OCI-LY7 (cell line): ENCODE measurements at regions not wholly inside any gene's neighbourhood (a gene's known extent, or its start where the extent isn't known, plus 50 kb on each side); places are given as distances from the start of the nearest gene placed in this dataset.

Source experiments
- BruUV-seq: library from RNA; stranded (reverse); fragments of 400-500 nt; replicated peaks from 2 replicates; lab custom pipeline; 2021; lab: Mats Ljungman, UMichigan
- CTCF ChIA-PET: fragments of 300-600 bp; sonication (Branson Sonifier 250); formaldehyde crosslinking; loops from one replicate; lab custom pipeline; 2022; ENCODE audit warnings: antibody characterized with exemption; ENCODE audit not compliant: unreplicated experiment; lab: Charles Lee
- POLR2A ChIA-PET: fragments of 300-600 bp; sonication (Branson Sonifier 250); formaldehyde crosslinking; loops from one replicate; lab custom pipeline; 2022; ENCODE audit warnings: antibody characterized with exemption; lab: Charles Lee
- DNase-seq: peaks from one replicate; pipeline ENCODE4 v3.0.0-alpha.2; 2015; ENCODE audit warnings: low spot score
- H2AFZ ChIP-seq: fragments of 200-600 bp; sonication (generic), shearing (Covaris generic); 2 replicates; pipeline ENCODE4 v1.6.1; 2014; ENCODE audit warnings: mild to moderate bottlenecking, antibody characterized with exemption, low read length, moderate library complexity
- H3K27ac ChIP-seq: fragments of 200-600 bp; sonication (generic); 2 replicates; pipeline ENCODE4 v1.5.1; 2014; ENCODE audit warnings: mixed run types, low read depth, mild to moderate bottlenecking, moderate library complexity, low read length, inconsistent platforms; ENCODE audit not compliant: poor library complexity, severe bottlenecking
- H3K36me3 ChIP-seq: fragments of 200-600 bp; sonication (generic); 2 replicates; pipeline ENCODE4 v1.6.1; 2014; ENCODE audit warnings: mild to moderate bottlenecking, antibody characterized with exemption, low read length, moderate library complexity, mixed read lengths; ENCODE audit not compliant: insufficient read depth
- H3K4me1 ChIP-seq: fragments of 200-600 bp; sonication (generic); 2 replicates; pipeline ENCODE4 v1.5.1; 2014; ENCODE audit warnings: mild to moderate bottlenecking, low read length; ENCODE audit not compliant: insufficient read depth, poor library complexity, severe bottlenecking
- H3K4me2 ChIP-seq: fragments of 200-600 bp; sonication (generic); 2 replicates; pipeline ENCODE4 v1.6.1; 2014; ENCODE audit warnings: mild to moderate bottlenecking, low read length
- H3K4me3 ChIP-seq: fragments of 200-600 bp; sonication (generic); 2 replicates; pipeline ENCODE4 v1.5.1; 2014; ENCODE audit warnings: mild to moderate bottlenecking, low read depth, low read length; ENCODE audit not compliant: poor library complexity, severe bottlenecking
- H3K79me2 ChIP-seq: fragments of 200-600 bp; sonication (generic); 2 replicates; pipeline ENCODE4 v1.6.1; 2016; ENCODE audit warnings: low read depth, mild to moderate bottlenecking, low read length, moderate library complexity, mixed read lengths; ENCODE audit not compliant: insufficient read depth
- H3K9me2 ChIP-seq: fragments of 200-600 bp; sonication (generic); 2 replicates; pipeline ENCODE4 v1.6.1; 2016; ENCODE audit warnings: mild to moderate bottlenecking, low read length, mixed read lengths; ENCODE audit not compliant: insufficient read depth
- H3K9me3 ChIP-seq: fragments of 200-600 bp; sonication (generic); 2 replicates; pipeline ENCODE4 v1.6.1; 2014; ENCODE audit warnings: mild to moderate bottlenecking, mixed run types, low read length, mixed read lengths
- H4K20me1 ChIP-seq: fragments of 200-600 bp; sonication (generic); 2 replicates; pipeline ENCODE4 v1.6.1; 2014; ENCODE audit warnings: mild to moderate bottlenecking, antibody characterized with exemption, low read length, moderate library complexity, mixed read lengths; ENCODE audit not compliant: insufficient read depth
- EZH2phosphoT487 ChIP-seq: fragments of 200-600 bp; sonication (generic); IDR thresholded peaks from 2 replicates; pipeline ENCODE4 v1.6.1; 2018; ENCODE audit warnings: low read depth, borderline replicate concordance, mild to moderate bottlenecking, mixed run types, antibody characterized with exemption, low read length, moderate library complexity, mixed read lengths
- intact Hi-C: fragments of 100-400 bp; cut with micrococcal nuclease; formaldehyde crosslinking; loops from one replicate; pipeline ENCODE4 v1.10.0; 2022; ENCODE audit not compliant: unreplicated experiment
- TF ChIP-seq, protein P1 (sequence below): fragments of 200-600 bp; sonication (generic); conservative IDR thresholded peaks from 2 replicates; pipeline ENCODE4 v1.5.1; 2014; ENCODE audit warnings: mild to moderate bottlenecking, antibody characterized with exemption, low read length, moderate library complexity, mixed read lengths

GRCh38 chr5:159576902-159577301, 246.6 kb upstream of the IL12B start:
- Histone ChIP-seq H3K4me1 (no peaks in the 10 kb centered on the region), H3K79me2 (no peaks in the 10 kb centered on the region), H3K9me3 (no peaks in the 10 kb centered on the region), H2AFZ (no peak overlapping the region), H3K4me3 (no peak overlapping the region), H3K27ac (no peak overlapping the region), H3K9me2 (no peaks in the 10 kb centered on the region), H4K20me1 (no peaks in the 10 kb centered on the region), H3K4me2 (no peak overlapping the region), H3K36me3 (no peaks in the 10 kb centered on the region)
- BruUV-seq = no TSS peak
- ChIA-PET POLR2A (no interaction called here), CTCF (no interaction called here)
- DNase-seq = no peak
- intact Hi-C loops = no loop called here
- TF ChIP-seq EZH2phosphoT487 = no peak
- TF ChIP-seq, protein P1, sequence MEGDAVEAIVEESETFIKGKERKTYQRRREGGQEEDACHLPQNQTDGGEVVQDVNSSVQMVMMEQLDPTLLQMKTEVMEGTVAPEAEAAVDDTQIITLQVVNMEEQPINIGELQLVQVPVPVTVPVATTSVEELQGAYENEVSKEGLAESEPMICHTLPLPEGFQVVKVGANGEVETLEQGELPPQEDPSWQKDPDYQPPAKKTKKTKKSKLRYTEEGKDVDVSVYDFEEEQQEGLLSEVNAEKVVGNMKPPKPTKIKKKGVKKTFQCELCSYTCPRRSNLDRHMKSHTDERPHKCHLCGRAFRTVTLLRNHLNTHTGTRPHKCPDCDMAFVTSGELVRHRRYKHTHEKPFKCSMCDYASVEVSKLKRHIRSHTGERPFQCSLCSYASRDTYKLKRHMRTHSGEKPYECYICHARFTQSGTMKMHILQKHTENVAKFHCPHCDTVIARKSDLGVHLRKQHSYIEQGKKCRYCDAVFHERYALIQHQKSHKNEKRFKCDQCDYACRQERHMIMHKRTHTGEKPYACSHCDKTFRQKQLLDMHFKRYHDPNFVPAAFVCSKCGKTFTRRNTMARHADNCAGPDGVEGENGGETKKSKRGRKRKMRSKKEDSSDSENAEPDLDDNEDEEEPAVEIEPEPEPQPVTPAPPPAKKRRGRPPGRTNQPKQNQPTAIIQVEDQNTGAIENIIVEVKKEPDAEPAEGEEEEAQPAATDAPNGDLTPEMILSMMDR = no peak

GRCh38 chr5:159581502-159582249, 251.4 kb upstream of the IL12B start:
- DNase-seq = no peak
- no peaks in the 10 kb centered on the region for H4K20me1 ChIP-seq
- no peak overlapping the region for H2AFZ ChIP-seq
- no peaks in the 10 kb centered on the region for H3K9me2 ChIP-seq
- TF ChIP-seq EZH2phosphoT487 = no peak
- TF ChIP-seq, protein P1 = no peak
- POLR2A ChIA-PET = interaction anchor here (0.6 kb wide), 1 partner anchor 267 kb away, joined by 5 read pairs; no protein-coding TSS in a partner anchor
- intact Hi-C loops = no loop called here
- H3K4me2 ChIP-seq = no peak overlapping the region
- no TSS peak for BruUV-seq
- H3K36me3 ChIP-seq = no peaks in the 10 kb centered on the region
- no peaks in the 10 kb centered on the region for H3K9me3 ChIP-seq
- H3K27ac ChIP-seq = no peak overlapping the region
- H3K4me3 ChIP-seq = no peak overlapping the region
- CTCF ChIA-PET = no interaction called here
- no peaks in the 10 kb centered on the region for H3K79me2 ChIP-seq
- H3K4me1 ChIP-seq = no peaks in the 10 kb centered on the region
